Memory B cell (primary cell): ENCODE measurements at regions not wholly inside any gene's neighbourhood (a gene's known extent, or its start where the extent isn't known, plus 50 kb on each side); places are given as distances from the start of the nearest gene placed in this dataset.

Experiments used
- ATAC-seq: fragments of 150-1000 bp; cut with Tn5 transposase; 2 replicates; pipeline ENCODE4 v1.10.0; 2021; ENCODE audit warnings: low read depth, mild to moderate bottlenecking, moderate library complexity
- DNase-seq, 2 donors: peaks; one replicate each; pipeline ENCODE4 v3.0.0; 2022; ENCODE audit warnings: low spot score in 2 of 2
- H3K27ac Mint-ChIP-seq: one replicate; pipeline ENCODE4 v1.8.0; 2022; ENCODE audit warnings: mild to moderate bottlenecking, moderate library complexity, mixed read lengths
- H3K27me3 Mint-ChIP-seq: one replicate; pipeline ENCODE4 v1.8.0; 2022; ENCODE audit warnings: mixed read lengths
- H3K36me3 Mint-ChIP-seq: one replicate; pipeline ENCODE4 v1.8.0; 2022; ENCODE audit warnings: mild to moderate bottlenecking, mixed read lengths
- H3K4me1 Mint-ChIP-seq: one replicate; pipeline ENCODE4 v1.8.0; 2022; ENCODE audit warnings: mixed read lengths
- H3K4me3 Mint-ChIP-seq: one replicate; pipeline ENCODE4 v1.8.0; 2022; ENCODE audit warnings: mild to moderate bottlenecking, moderate library complexity, mixed read lengths
- H3K9me3 Mint-ChIP-seq: one replicate; pipeline ENCODE4 v1.8.0; 2022; ENCODE audit warnings: mixed read lengths

DNA sequence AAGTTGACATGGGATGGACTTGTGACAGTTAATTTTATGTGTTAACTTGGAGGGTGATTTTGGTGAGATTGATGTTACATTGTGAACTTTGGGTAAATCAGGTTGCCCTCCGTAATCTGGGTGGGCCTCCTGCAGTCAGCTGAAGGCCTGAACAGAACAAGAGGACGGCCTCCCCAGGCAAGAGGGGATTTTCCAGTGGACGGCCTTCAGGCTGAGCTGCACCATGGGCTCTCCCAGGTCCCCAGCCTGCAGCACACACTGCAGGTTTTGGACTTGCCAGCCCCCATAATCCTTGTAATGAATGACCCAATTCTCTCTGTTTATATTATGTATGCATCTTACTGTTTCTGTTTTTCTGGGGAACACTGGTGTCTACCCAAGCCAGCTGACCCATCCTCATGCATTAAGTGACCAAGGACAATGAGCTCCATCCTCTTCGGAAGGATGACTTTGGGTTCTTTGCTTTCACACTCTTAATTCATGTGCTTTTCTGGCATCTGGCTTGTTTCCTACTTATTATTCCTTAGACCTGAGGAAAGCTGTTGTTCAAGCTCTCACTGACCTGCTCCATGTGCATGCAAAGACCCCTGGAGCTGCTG lies 64.2 kb downstream of the DACT2 start:
- DNase-seq (no peak), ATAC-seq (no peak)
- Mint-ChIP-seq H3K4me3 (no peak overlapping the region), H3K4me1 (no peaks in the 10 kb centered on the region), H3K27ac (no peak overlapping the region), H3K36me3 (no peaks in the 10 kb centered on the region), H3K9me3 (peaks cover 12% of the 10 kb centered on the region), H3K27me3 (no peaks in the 10 kb centered on the region)

DNA sequence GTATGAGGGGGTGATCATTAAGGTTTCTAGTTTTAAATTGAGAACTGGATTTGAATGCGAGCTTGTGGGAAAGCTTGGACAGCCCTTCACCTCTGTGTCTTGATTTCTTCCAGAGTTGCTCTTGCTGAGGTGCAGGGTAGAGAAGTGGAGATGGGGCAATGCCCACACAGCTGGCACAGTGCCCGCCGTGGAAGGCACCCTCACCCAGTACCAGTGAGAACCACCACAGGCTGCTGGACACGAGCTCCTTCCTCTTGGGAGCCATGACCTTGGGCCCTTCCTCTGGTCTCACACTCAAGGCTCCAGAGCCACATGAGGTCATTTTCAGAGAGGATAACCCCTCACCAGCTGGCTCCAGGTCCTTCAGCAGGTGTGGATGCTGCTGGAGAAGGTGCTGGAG lies 67.3 kb downstream of the DACT2 start:
- DNase-seq (no peak), ATAC-seq (no peak)
- Mint-ChIP-seq H3K4me3 (no peak overlapping the region), H3K27ac (no peak overlapping the region), H3K4me1 (no peaks in the 10 kb centered on the region), H3K27me3 (peaks cover 3% of the 10 kb centered on the region), H3K9me3 (peaks cover 8% of the 10 kb centered on the region), H3K36me3 (no peaks in the 10 kb centered on the region)

DNA sequence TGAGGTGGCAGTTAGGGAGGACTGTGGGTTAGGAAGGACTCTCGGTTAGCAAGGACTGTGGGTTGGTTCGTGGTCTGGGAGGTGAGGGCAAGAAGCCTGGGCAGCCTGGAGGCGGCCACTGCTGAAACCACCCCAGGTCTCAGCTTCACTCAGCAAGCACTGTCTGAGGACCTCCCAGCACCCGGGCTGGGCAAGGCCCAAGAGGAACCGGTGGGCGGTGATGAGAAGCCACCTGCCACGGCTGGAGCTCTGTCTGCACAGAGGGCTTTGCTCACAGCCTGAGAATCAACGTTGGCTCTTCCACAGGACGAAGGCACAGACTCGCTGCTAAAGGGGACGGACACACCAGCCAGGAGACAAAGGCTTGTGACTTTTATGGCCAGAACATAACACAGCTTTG lies 69.3 kb downstream of the DACT2 start:
- no peak overlapping the region for H3K4me3 Mint-ChIP-seq
- DNase-seq (no peak), ATAC-seq (no peak)
- no peak overlapping the region for H3K27ac Mint-ChIP-seq
- no peaks in the 10 kb centered on the region for H3K36me3 Mint-ChIP-seq
- no peaks in the 10 kb centered on the region for H3K4me1 Mint-ChIP-seq
- peaks cover 3% of the 10 kb centered on the region for H3K27me3 Mint-ChIP-seq
- peaks cover 3% of the 10 kb centered on the region for H3K9me3 Mint-ChIP-seq

DNA sequence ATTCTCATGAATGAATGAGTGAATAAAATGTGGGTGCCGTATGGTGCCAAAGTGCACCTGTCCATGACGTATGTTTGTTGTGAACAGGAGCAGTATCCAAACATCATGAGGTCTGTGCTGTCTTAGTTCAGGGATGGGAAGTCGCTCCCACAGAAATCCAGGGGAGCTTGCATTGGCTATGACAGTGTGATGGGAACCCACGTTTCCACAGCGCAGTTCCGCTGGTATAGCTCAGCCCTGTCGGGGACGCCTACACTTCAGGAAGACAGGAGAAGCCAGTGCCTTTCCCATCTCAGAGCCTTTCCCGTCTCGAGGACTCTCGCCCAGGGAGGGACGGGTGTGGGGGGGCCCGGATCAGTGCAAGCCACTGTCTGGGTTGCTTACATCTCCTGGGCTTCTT lies 69.8 kb downstream of the DACT2 start:
- ATAC-seq (no peak), DNase-seq (no peak)
- no peaks in the 10 kb centered on the region for H3K36me3 Mint-ChIP-seq
- no peaks in the 10 kb centered on the region for H3K4me1 Mint-ChIP-seq
- no peak overlapping the region for H3K4me3 Mint-ChIP-seq
- peaks cover 3% of the 10 kb centered on the region for H3K27me3 Mint-ChIP-seq
- H3K9me3 Mint-ChIP-seq, result no peaks in the 10 kb centered on the region
- no peak overlapping the region for H3K27ac Mint-ChIP-seq

DNA sequence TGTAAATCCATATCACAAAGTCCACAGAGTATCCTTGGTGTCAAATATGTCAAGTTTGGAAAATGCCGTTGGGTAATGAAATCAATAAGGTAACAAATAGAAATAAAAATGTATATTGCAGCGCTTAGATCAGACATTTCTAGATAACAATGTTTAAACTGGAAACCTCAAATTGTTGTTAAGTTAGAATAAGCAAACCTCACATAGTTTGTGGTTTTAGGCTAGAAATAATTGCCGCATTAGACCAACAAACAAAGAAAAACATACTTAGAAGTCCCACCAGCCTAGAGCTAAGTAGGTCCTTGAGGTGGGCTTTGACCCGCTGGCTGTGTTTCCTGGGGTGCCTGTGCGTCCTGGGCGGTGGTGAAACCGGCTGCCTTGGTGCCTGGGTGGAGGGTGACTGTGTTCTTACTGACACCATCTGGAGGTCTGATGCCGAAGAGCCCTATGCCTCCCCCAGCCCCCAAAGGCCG lies 71.4 kb downstream of the DACT2 start:
- DNase-seq, result no peak
- Mint-ChIP-seq H3K9me3 (no peaks in the 10 kb centered on the region), H3K27me3 (peaks cover 5% of the 10 kb centered on the region), H3K27ac (no peak overlapping the region), H3K36me3 (no peaks in the 10 kb centered on the region), H3K4me3 (no peak overlapping the region), H3K4me1 (no peaks in the 10 kb centered on the region)
- ATAC-seq, result no peak

DNA sequence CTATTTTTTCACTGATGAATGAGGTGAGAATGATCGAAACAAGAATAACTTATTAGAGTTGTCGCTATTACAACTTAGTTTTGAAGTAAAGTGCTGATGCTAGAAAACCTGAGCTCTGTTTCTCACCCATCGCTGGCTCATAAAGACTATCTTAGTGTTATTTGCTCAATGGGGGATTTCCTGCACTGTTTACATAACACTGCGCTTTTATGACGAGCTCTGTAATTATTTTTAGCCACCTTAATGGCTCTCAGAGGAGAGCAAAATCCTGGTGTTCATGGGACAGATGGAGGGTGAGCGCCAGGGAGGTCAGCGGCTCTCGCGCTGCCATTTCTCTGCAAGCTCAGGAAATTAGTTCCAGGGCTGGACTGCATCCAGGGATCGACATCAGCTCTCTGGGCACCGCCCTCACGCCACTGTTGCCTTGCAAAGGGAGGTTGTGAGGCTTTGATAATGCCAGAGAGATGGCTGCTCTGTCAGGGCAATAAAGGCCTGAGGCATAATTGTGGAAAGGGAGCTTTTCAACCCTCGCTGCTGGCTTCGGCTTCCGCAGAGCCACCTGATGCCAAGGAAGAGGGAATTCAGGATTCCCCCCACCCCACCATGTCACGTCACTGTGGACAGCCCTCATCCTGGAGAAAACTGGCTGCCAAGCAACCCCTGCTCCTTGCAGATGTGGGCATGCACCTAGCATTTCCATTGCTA lies 72.0 kb downstream of the DACT2 start:
- Mint-ChIP-seq H3K36me3 (no peaks in the 10 kb centered on the region), H3K27ac (no peak overlapping the region), H3K4me3 (no peak overlapping the region), H3K4me1 (no peaks in the 10 kb centered on the region), H3K27me3 (peaks cover 5% of the 10 kb centered on the region), H3K9me3 (no peaks in the 10 kb centered on the region)
- ATAC-seq, result no peak
- DNase-seq, result no peak

DNA sequence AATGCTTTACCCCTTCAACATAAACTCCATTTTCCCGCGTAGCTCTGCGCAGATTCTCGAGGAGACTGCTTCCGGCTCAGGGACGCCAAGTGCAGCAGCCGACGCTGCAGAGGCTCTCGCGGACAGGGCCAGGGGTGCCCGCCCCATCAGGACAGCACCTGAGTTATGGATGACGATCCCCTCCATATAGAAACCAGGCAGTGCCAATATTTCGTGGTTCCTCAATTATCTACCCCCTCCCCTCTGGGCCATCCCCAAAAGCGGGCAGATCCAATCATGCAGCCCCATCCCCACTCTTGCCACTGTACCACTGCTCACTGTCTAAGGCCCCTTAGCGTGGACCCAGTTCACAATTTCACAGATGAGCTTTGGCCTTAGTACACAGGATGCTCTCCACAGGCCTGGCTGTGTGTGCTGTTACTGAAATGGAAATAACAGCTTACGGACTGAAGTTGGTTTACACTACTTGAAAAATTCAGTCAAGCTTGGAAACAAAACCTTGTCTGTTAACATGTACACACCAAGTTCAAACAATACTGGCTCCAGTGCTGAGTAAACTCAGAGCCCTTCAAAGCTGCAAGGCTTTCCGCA lies 74.5 kb downstream of the DACT2 start:
- DNase-seq (no peak), ATAC-seq (no peak)
- H3K27ac Mint-ChIP-seq, result no peak overlapping the region
- no peaks in the 10 kb centered on the region for H3K4me1 Mint-ChIP-seq
- H3K36me3 Mint-ChIP-seq, result no peaks in the 10 kb centered on the region
- H3K9me3 Mint-ChIP-seq, result no peaks in the 10 kb centered on the region
- H3K4me3 Mint-ChIP-seq, result no peak overlapping the region
- H3K27me3 Mint-ChIP-seq, result peaks cover 8% of the 10 kb centered on the region

DNA sequence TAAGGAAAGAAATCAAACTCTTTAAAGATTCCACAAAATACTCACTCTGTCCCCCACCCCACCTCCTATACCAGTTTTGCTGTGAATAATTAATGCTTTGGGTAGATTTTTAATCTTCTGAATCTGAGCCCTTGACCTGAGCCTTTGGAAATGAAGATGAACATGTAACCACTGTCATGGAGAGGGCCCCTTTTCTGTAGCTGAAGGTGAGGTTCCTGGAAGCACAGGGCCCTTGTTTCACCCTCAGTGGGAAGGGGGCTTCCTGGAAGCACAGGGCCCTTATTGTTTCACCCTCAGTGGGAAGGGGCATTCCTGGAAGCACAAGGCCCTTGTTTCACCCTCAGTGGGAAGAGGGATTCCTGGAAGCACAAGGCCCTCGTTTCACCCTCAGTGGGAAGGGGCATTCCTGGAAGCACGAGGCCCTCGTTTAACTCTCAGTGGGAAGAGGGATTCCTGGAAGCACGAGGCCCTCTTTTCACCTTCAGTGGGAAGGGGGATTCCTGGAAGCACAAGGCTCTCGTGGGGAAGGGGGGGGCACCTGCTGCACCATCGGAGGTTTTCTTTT lies 75.7 kb downstream of the DACT2 start:
- ATAC-seq (no peak), DNase-seq (no peak)
- Mint-ChIP-seq H3K27me3 (peaks cover 9% of the 10 kb centered on the region), H3K27ac (no peak overlapping the region), H3K4me1 (no peaks in the 10 kb centered on the region), H3K4me3 (no peak overlapping the region), H3K36me3 (no peaks in the 10 kb centered on the region), H3K9me3 (peaks cover 3% of the 10 kb centered on the region)

DNA sequence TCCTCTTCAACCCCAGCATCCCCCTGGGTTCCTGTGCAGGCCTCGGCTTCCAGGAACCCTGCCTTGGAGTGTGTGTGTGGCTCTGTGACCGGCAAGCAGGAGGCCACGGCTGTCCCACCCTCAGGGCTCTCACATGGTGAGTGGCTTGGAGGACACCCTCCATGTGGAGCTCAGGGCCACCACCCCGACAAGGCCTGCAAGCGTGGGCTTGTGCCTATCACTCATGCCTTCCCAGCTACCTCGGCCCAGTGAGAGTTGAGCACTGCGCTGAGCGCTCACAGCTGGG lies 76.7 kb downstream of the DACT2 start:
- ATAC-seq (no peak), DNase-seq (no peak)
- H3K4me3 Mint-ChIP-seq, result no peak overlapping the region
- peaks cover 3% of the 10 kb centered on the region for H3K9me3 Mint-ChIP-seq
- no peaks in the 10 kb centered on the region for H3K4me1 Mint-ChIP-seq
- H3K27ac Mint-ChIP-seq, result no peak overlapping the region
- peaks cover 9% of the 10 kb centered on the region for H3K27me3 Mint-ChIP-seq
- no peaks in the 10 kb centered on the region for H3K36me3 Mint-ChIP-seq

DNA sequence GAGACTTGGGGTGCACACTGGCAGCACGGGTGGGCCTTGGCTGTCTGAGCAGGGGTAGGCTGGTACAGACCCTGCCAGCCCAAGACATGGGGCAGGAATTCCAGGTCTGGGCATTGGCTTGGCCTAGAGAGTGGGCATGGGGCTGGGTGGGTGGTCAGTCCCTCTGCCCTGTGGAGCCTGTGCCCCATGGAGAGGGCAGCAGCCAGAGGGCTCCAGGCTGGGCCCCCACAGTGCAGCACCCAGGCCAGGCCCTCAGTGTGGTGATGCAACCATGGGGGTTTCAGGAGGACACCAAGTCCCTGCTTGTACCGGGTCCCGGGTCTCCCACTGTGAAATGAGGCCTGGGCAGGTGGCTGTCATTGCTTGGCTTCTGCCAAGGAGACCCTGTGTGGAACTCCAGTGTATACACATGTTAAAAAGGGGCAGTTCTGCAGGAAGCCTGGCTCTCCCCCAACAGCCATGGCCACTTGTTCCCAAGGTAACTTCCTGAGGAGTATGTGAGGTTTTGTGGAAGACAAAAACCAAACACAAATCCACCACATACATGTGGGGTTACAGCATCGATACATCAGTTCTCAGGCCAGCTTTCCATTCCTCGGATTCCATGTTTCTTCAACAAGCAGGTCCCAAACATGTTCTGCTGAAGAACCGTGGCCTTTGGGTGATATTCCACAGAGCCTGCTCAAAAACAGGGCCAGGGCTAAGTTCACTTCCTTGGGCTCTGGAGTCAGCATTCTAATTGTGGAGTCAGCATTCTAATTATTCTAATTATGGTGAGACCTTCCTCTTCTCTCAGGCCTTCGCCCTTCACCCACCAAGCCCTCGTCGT lies 77.3 kb downstream of the DACT2 start:
- Mint-ChIP-seq H3K27ac (no peak overlapping the region), H3K9me3 (peaks cover 3% of the 10 kb centered on the region), H3K4me3 (no peak overlapping the region), H3K36me3 (no peaks in the 10 kb centered on the region), H3K27me3 (peaks cover 9% of the 10 kb centered on the region), H3K4me1 (no peaks in the 10 kb centered on the region)
- ATAC-seq, result no peak
- no peak for DNase-seq

DNA sequence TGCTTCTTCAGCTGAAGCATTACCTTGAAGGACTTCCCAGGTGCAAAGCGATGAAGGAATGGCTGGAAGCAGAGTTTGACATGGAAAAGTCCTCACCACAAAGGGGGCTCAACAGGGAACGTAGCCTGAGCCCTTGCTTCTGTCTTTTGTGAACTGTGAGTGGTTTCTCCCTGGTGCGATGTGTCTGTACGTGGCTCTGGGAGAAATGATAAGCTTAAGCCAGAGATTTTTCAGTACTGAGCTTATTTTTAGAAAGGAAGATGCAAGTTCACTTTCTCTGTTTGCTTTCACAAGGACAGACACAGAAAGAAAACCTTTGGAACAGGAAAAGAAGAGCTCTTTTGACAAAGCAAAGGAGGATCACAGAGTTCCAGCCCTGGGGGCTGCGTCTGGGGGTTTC lies 79.4 kb downstream of the DACT2 start:
- DNase-seq (no peak), ATAC-seq (no peak)
- Mint-ChIP-seq H3K27me3 (peaks cover 9% of the 10 kb centered on the region), H3K36me3 (no peaks in the 10 kb centered on the region), H3K4me3 (no peak overlapping the region), H3K27ac (no peak overlapping the region), H3K9me3 (peaks cover 3% of the 10 kb centered on the region), H3K4me1 (no peaks in the 10 kb centered on the region)

DNA sequence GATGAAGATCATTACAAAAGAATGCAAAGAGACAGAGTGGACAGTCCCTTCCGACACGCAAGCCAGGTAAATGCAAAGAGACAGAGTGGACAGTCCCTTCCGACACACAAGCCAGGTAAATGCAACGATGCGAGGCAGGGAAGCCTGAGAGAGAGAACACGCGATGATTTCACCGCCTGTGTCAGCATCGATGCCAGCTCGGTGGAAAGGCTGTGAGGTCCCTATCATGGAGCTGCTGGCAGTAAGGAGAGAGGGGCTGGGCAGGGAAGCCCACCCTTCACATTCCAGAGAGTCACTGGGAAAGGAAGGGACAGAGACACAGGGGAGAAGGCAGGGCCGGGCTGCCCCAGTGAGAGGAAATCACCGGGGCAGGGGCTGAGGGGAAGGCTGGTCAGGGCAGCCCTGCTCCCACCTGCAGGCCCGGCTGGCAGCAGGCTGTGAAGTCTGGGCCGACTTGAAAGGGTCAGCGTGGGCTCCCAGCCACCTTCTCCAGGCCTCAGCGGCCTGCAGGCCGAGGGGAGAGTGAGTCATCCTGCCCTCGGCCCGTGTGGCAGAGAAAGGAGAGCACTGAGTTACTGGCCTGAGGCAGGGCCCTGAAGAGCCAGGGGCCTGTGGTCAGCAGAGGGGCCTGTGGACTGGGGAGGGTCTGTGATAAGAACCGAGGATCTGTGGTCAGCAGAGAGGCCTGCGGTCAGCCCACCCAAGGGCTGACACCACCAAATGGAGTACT lies 80.4 kb downstream of the DACT2 start:
- DNase-seq (no peak), ATAC-seq (no peak)
- Mint-ChIP-seq H3K36me3 (no peaks in the 10 kb centered on the region), H3K4me1 (no peaks in the 10 kb centered on the region), H3K27ac (no peak overlapping the region), H3K4me3 (no peak overlapping the region), H3K27me3 (peaks cover 9% of the 10 kb centered on the region), H3K9me3 (peaks cover 3% of the 10 kb centered on the region)

DNA sequence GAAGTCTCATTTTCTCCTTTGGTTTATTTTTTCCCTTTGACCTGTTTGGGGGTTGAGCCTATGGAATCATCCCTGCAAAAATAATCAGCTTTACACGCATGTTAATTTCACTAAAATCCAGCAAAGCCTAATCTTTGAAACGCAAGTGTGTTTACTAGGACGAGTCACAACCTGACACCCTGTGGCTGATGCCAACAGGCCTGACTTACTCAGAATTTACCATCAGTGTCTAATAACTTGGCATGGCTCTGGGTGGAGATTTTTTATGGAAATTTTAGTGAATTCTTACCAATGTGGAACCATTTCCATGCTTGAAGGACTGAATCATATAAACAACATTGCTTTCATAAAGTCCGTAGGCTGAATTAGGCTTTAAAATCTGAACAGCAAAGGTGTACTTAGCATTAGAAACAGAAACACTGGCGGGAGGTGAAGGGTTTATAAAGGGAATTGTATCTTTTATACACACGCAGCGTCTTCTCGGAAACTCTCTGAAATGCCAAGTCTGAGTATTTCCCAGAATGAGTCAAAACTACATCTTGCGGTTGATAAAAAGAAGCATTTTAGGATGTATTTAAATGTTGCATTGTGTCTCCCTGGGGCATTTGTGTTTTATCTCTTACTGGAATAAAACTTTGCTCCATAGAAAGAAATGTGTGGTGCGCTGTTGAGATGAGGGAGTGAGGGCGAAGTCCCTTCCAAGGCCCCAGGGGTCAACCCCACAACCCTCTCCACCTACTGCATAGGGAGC lies 81.2 kb downstream of the DACT2 start:
- Mint-ChIP-seq H3K4me3 (no peak overlapping the region), H3K9me3 (peaks cover 3% of the 10 kb centered on the region), H3K27ac (no peak overlapping the region), H3K27me3 (peaks cover 7% of the 10 kb centered on the region), H3K36me3 (no peaks in the 10 kb centered on the region), H3K4me1 (no peaks in the 10 kb centered on the region)
- no peak for DNase-seq
- ATAC-seq, result no peak
